IMR-90 (cell line): ENCODE measurements at regions not wholly inside any gene's neighbourhood (a gene's known extent, or its start where the extent isn't known, plus 50 kb on each side); places are given as distances from the start of the nearest gene placed in this dataset.

Experiments used
- ATAC-seq: fragments of 200-7000 bp; cut with Tn5 transposase; 2 replicates; pipeline ENCODE4 v1.9.1; 2020; ENCODE audit warnings: low read depth, mild to moderate bottlenecking, moderate library complexity
- BruUV-seq: library from RNA; stranded (reverse); fragments of 400-500 nt; replicated peaks from 2 replicates; lab custom pipeline; 2021; lab: Mats Ljungman, UMichigan
- CTCF ChIA-PET: fragments of 300-600 bp; formaldehyde crosslinking; extraction: SDS; loops from one replicate; lab custom pipeline; 2021; ENCODE audit warnings: antibody characterized with exemption; lab: Yijun Ruan, JAX
- POLR2A ChIA-PET: fragments of 300-600 bp; sonication (Branson Sonifier 250); formaldehyde crosslinking; loops from one replicate; lab custom pipeline; 2022; ENCODE audit warnings: antibody characterized with exemption; ENCODE audit not compliant: unreplicated experiment; lab: Charles Lee
- DNase-seq: peaks from one replicate; pipeline ENCODE4 v3.0.0; 2013
- H2AFZ ChIP-seq: replicated peaks from 2 replicates; pipeline ENCODE3; 2013; ENCODE audit warnings: low read length, mild to moderate bottlenecking; ENCODE audit not compliant: poor library complexity
- H2AK5ac ChIP-seq: 2 replicates; pipeline ENCODE4 v1.6.1; 2013; ENCODE audit warnings: low read depth, low read length, inconsistent platforms
- H2AK9ac ChIP-seq: replicated peaks from 2 replicates; pipeline ENCODE3; 2013; ENCODE audit warnings: mild to moderate bottlenecking, low read depth, low read length, moderate library complexity; ENCODE audit not compliant: poor library complexity
- H2BK120ac ChIP-seq: 2 replicates; pipeline ENCODE4 v1.6.1; 2013; ENCODE audit warnings: low read depth, low read length, inconsistent platforms
- H2BK15ac ChIP-seq: 3 replicates; pipeline ENCODE4 v1.6.1; 2013; ENCODE audit warnings: low read depth, low read length, inconsistent platforms
- H2BK20ac ChIP-seq: 2 replicates; pipeline ENCODE4 v1.6.1; 2013; ENCODE audit warnings: low read depth, mild to moderate bottlenecking, inconsistent platforms, low read length, moderate library complexity
- H2BK5ac ChIP-seq: 2 replicates; pipeline ENCODE4 v1.6.1; 2013; ENCODE audit warnings: mild to moderate bottlenecking, low read depth, low read length, inconsistent platforms; ENCODE audit not compliant: poor library complexity, severe bottlenecking
- H3K14ac ChIP-seq: replicated peaks from 2 replicates; pipeline ENCODE4 v1.6.1; 2013; ENCODE audit warnings: low read depth, low read length, inconsistent platforms
- H3K18ac ChIP-seq: 2 replicates; pipeline ENCODE4 v1.6.1; 2013; ENCODE audit warnings: low read depth, low read length, control low read depth
- H3K23ac ChIP-seq: 2 replicates; pipeline ENCODE4 v1.6.1; 2013; ENCODE audit warnings: low read depth, low read length, inconsistent platforms
- H3K27ac ChIP-seq: 2 replicates; pipeline ENCODE4 v1.5.1; 2013; ENCODE audit warnings: mild to moderate bottlenecking, control low read depth, low read length; ENCODE audit not compliant: insufficient read depth
- H3K27me3 ChIP-seq: 2 replicates; pipeline ENCODE4 v1.6.1; 2013; ENCODE audit warnings: low read length; ENCODE audit not compliant: control insufficient read depth, insufficient read depth
- H3K36me3 ChIP-seq: 2 replicates; pipeline ENCODE4 v1.6.1; 2013; ENCODE audit warnings: low read length, mixed read lengths; ENCODE audit not compliant: control insufficient read depth, insufficient read depth
- H3K4ac ChIP-seq: 2 replicates; pipeline ENCODE4 v1.6.1; 2013; ENCODE audit warnings: low read depth, low read length, inconsistent platforms
- H3K4me1 ChIP-seq: 2 replicates; pipeline ENCODE4 v1.6.1; 2013; ENCODE audit warnings: low read length, mixed read lengths; ENCODE audit not compliant: control insufficient read depth, insufficient read depth
- H3K4me2 ChIP-seq: 2 replicates; pipeline ENCODE4 v1.6.1; 2013; ENCODE audit warnings: low read depth, mild to moderate bottlenecking, control low read depth, low read length, moderate library complexity
- H3K4me3 ChIP-seq: 2 replicates; pipeline ENCODE4 v1.5.1; 2013; ENCODE audit warnings: low read depth, mild to moderate bottlenecking, control low read depth, low read length, moderate library complexity; ENCODE audit not compliant: insufficient read depth
- H3K56ac ChIP-seq: 2 replicates; pipeline ENCODE4 v1.6.1; 2013; ENCODE audit warnings: low read length, inconsistent platforms; ENCODE audit not compliant: insufficient read depth; ENCODE audit errors: extremely low read depth
- H3K79me1 ChIP-seq, 2 experiments: 2 replicates each; pipeline ENCODE4 v1.6.1; 2013; ENCODE audit warnings: low read length in 2 of 2, inconsistent platforms in 1 of 2, low read depth in 1 of 2
- H3K9ac ChIP-seq: 2 replicates; pipeline ENCODE4 v1.6.1; 2013; ENCODE audit warnings: low read depth, low read length, control low read depth
- H3K9me1 ChIP-seq: 2 replicates; pipeline ENCODE4 v1.6.1; 2013; ENCODE audit warnings: low read length, inconsistent platforms; ENCODE audit not compliant: insufficient read depth
- H3K9me3 ChIP-seq: 2 replicates; pipeline ENCODE4 v1.6.1; 2013; ENCODE audit warnings: low read length; ENCODE audit not compliant: control insufficient read depth, insufficient read depth
- H4K20me1 ChIP-seq: 2 replicates; pipeline ENCODE4 v1.6.1; 2013; ENCODE audit warnings: low read length, inconsistent platforms; ENCODE audit not compliant: insufficient read depth
- H4K5ac ChIP-seq: 2 replicates; pipeline ENCODE4 v1.6.1; 2013; ENCODE audit warnings: mild to moderate bottlenecking, low read depth, low read length, control low read depth
- H4K8ac ChIP-seq, 2 experiments: 2 replicates each; pipeline ENCODE4 v1.6.1; 2013; ENCODE audit warnings: low read depth in 2 of 2, low read length in 2 of 2, control low read depth in 1 of 2, inconsistent platforms in 1 of 2
- H4K91ac ChIP-seq: 2 replicates; pipeline ENCODE4 v1.6.1; 2013; ENCODE audit warnings: low read depth, low read length, inconsistent platforms; ENCODE audit not compliant: insufficient read depth
- BHLHE40 ChIP-seq: fragments of 150-350 bp; IDR thresholded peaks from 2 replicates; pipeline ENCODE4 v1.6.1; 2016; ENCODE audit warnings: mild to moderate bottlenecking, low read depth, low read length
- POLR2A ChIP-seq: IDR thresholded peaks from 2 replicates; pipeline ENCODE4 v1.6.1; 2012; ENCODE audit warnings: mild to moderate bottlenecking, low read depth, low read length
- RAD21 ChIP-seq: IDR thresholded peaks from 2 replicates; pipeline ENCODE4 v1.6.1; 2012; ENCODE audit warnings: low read length, improper control_type of control experiment
- USF2 ChIP-seq: fragments of 150-350 bp; IDR thresholded peaks from 2 replicates; pipeline ENCODE4 v1.6.1; 2017; ENCODE audit warnings: mild to moderate bottlenecking, antibody characterized with exemption, low read length, low read depth
- WGBS, 2 experiments: methylation state at CpG; one replicate each; pipeline versions ENCODE4 v1.1.5 to v1.1.7; 2013; ENCODE audit warnings: missing lambda C conversion rate in 2 of 2; ENCODE audit not compliant: insufficient read length in 1 of 2; ENCODE audit errors: extremely low coverage in 2 of 2; 5-methylcytosine and 5-hydroxymethylcytosine counted together
- dilution Hi-C: fragments of 300-500 bp; cut with HindIII; formaldehyde crosslinking; loops from one replicate; pipeline ENCODE4 v1.14.3; 2018; ENCODE audit warnings: low sequenced_read_pairs; ENCODE audit not compliant: unreplicated experiment
- in situ Hi-C: fragments of 300-500 bp; cut with MboI; formaldehyde crosslinking; loops from 3 replicates; pipeline ENCODE4 v1.14.3; 2019; ENCODE audit warnings: low sequenced_read_pairs, inconsistent platforms, mixed read lengths
- intact Hi-C: fragments of 100-400 bp; cut with micrococcal nuclease; formaldehyde crosslinking; loops from 2 replicates; pipeline ENCODE4 v1.10.0; 2022

GRCh38 chr4:13918991-13919441, 291.5 kb upstream of the BOD1L1 start:
- no TSS peak for BruUV-seq
- Histone ChIP-seq H3K23ac (0 out of 2 replicates have a peak overlapping the region, but pooled peaks have one; percentile 3), H3K56ac (peak overlapping the region; percentile 31), H2AFZ (no peak overlapping the region), H3K14ac (peak overlapping the region; percentile 66; the same call in 1 of the 2 replicates), H2BK5ac (peak overlapping the region; percentile 96), H3K4me2 (no peak overlapping the region), H3K9me1 (peaks cover 10% of the 10 kb centered on the region; the same call in 1 of the 2 replicates), H2AK5ac (peak overlapping the region; percentile 5; the same call in 1 of the 2 replicates), H4K8ac (peak overlapping the region; percentile 45 to 94; a peak in 3 of 4 replicates), H2AK9ac (no peak overlapping the region), H3K4ac (peak overlapping the region; percentile 95), H4K20me1 (no peaks in the 10 kb centered on the region), H3K27ac (peak overlapping the region; percentile 78), H4K5ac (peak overlapping the region; percentile 70; the same call in 1 of the 2 replicates), H3K36me3 (no peaks in the 10 kb centered on the region), H3K79me1 (peaks cover 0 to 8% of the 10 kb centered on the region in 2 experiments; a peak in 1 of 4 replicates), H4K91ac (peak overlapping the region; percentile 94), H3K18ac (peak overlapping the region; percentile 75), H3K9ac (no peak overlapping the region), H2BK120ac (peak overlapping the region; percentile 98), H2BK20ac (peak overlapping the region; percentile 99), H3K9me3 (no peaks in the 10 kb centered on the region), H3K4me3 (no peak overlapping the region), H3K27me3 (no peaks in the 10 kb centered on the region), H3K4me1 (peaks cover 24% of the 10 kb centered on the region), H2BK15ac (peak overlapping the region; percentile 30; the same call in 1 of the 3 replicates)
- in situ Hi-C loops (loop anchor here (25.0 kb wide), 2 partner anchors 257 to 1418 kb away; no protein-coding TSS in a partner anchor), dilution Hi-C loops (no loop called here), intact Hi-C loops (loop anchor here (1.0 to 5.0 kb wide), 2 partner anchors 27 to 248 kb away; no protein-coding TSS in a partner anchor)
- no peak for TF ChIP-seq BHLHE40
- no peak for TF ChIP-seq USF2
- TF ChIP-seq RAD21: peak; percentile 13; the same call in 1 of the 2 replicates
- peak; percentile 50 for TF ChIP-seq POLR2A
- DNase-seq: peak; percentile 94
- ChIA-PET POLR2A (interaction anchor here (0.6 to 0.9 kb wide), 2 partner anchors 9 to 291 kb away, joined by 3 read pairs; no protein-coding TSS in a partner anchor), CTCF (no interaction called here)
- no CpG with 5 or more reads among the region's 7 CpGs for WGBS, 2 experiments
- ATAC-seq: peak; percentile 25
